Lower leg skin (tissue), 4 donors: ENCODE measurements at regions not wholly inside any gene's neighbourhood (a gene's known extent, or its start where the extent isn't known, plus 50 kb on each side); places are given as distances from the start of the nearest gene placed in this dataset.

Source experiments
- DNase-seq, 2 donors: peaks; one replicate each; pipeline ENCODE4 v3.0.0-alpha.2; 2019; ENCODE audit warnings: low spot score in 2 of 2
- H3K4me3 ChIP-seq: fragments of 200-600 bp; sonication (generic); 2 replicates; pipeline ENCODE4 v1.5.1; 2017; ENCODE audit warnings: mild to moderate bottlenecking, low read depth; ENCODE audit not compliant: poor library complexity, severe bottlenecking
- CTCF ChIP-seq, 3 donors: fragments of 450-650 bp; IDR thresholded peaks; one replicate each; pipeline ENCODE4 v1.5.1; 2016; ENCODE audit warnings: antibody characterized with exemption in 3 of 3, mild to moderate bottlenecking in 3 of 3, moderate library complexity in 2 of 3
- POLR2A ChIP-seq, 2 donors: fragments of 450-650 bp; IDR thresholded peaks; one replicate each; pipeline ENCODE4 v1.6.1; 2016 to 2017; ENCODE audit warnings: antibody characterized with exemption in 2 of 2, mild to moderate bottlenecking in 1 of 2, moderate library complexity in 1 of 2
- WGBS, 2 donors: methylation state at CpG; one replicate each; pipeline ENCODE4 v1.1.5; 2018; 5-methylcytosine and 5-hydroxymethylcytosine counted together
- intact Hi-C: fragments of 100-400 bp; cut with DNase I; formaldehyde crosslinking; loops from one replicate; pipeline ENCODE4 v1.15.0; 2023; ENCODE audit warnings: low total_unique reads

GRCh38 chr6:82836022-82836575 lies 229.5 kb downstream of the UBE3D start:
- DNase-seq: no peak
- no peak overlapping the region for H3K4me3 ChIP-seq
- intact Hi-C loops: no loop called here
- TF ChIP-seq CTCF (IDR thresholded peaks at IDR 0.05) (no peak), POLR2A (IDR thresholded peaks at IDR 0.05) (no peak)
- 81 to 83% methylated on average over 12 of the region's 12 CpGs for WGBS, 2 donors

- 89 to 97% methylated on average over 1 of the region's 1 CpG for WGBS, 2 donors
- TF ChIP-seq CTCF (IDR thresholded peaks at IDR 0.05): no peak
- TF ChIP-seq POLR2A (IDR thresholded peaks at IDR 0.05): no peak
- intact Hi-C loops: no loop called here
- H3K4me3 ChIP-seq: no peak overlapping the region
- DNase-seq: no peak
These were observed 225.1 kb downstream of the UBE3D start for GRCh38 chr6:82840571-82840970.

- intact Hi-C loops: no loop called here
- no peak for DNase-seq
- TF ChIP-seq POLR2A (IDR thresholded peaks at IDR 0.05): no peak
- no peak for TF ChIP-seq CTCF (IDR thresholded peaks at IDR 0.05)
- WGBS, 2 donors: 96 to 100% methylated on average over 2 of the region's 2 CpGs
- no peak overlapping the region for H3K4me3 ChIP-seq
These were observed 224.3 kb downstream of the UBE3D start for GRCh38 chr6:82841309-82841708.
